ENCODE measurements at regions not wholly inside any gene's neighbourhood (a gene's known extent, or its start where the extent isn't known, plus 50 kb on each side); places are given as distances from the start of the nearest gene placed in this dataset.
"Not testable (repeated sequence)": the region's sequence is repeated elsewhere in the genome, so short reads cannot be mapped to it uniquely, and the experiment has no call there.

- not testable (repeated sequence) for H3K4me2 ChIP-seq (ENCODE audit: low read length); H4K20me1 ChIP-seq (ENCODE audit: insufficient read depth); H3F3A ChIP-seq (ENCODE audit: insufficient read depth, low read length, poor library complexity, severe bottlenecking); H3K27ac ChIP-seq (ENCODE audit: low read length); H3K9ac ChIP-seq (ENCODE audit: low read length); H3K9me3 ChIP-seq (ENCODE audit: low read length); H2AFZ ChIP-seq (ENCODE audit: low read depth, low read length); H3K27me3 ChIP-seq (ENCODE audit: insufficient read depth, low read depth, low read length); H3K79me2 ChIP-seq (replicated peaks; ENCODE audit: insufficient read depth, low read length); H3K4me3 ChIP-seq (ENCODE audit: low read length); H3K36me3 ChIP-seq (ENCODE audit: insufficient read depth, low read length); H3K9me2 ChIP-seq (ENCODE audit: insufficient read depth, low read length)
These were observed 86.6 kb downstream of the SKIDA1 start for GRCh38 chr10:21438914-21439313.

- Histone ChIP-seq H3F3A (ENCODE audit: insufficient read depth, low read length, poor library complexity, severe bottlenecking) (no peaks in the 10 kb centered on the region), H3K9me2 (ENCODE audit: insufficient read depth, low read length) (no peaks in the 10 kb centered on the region), H3K79me2 (replicated peaks; ENCODE audit: insufficient read depth, low read length) (no peaks in the 10 kb centered on the region), H2AFZ (ENCODE audit: low read depth, low read length) (no peak overlapping the region), H3K4me3 (ENCODE audit: low read length) (no peak overlapping the region), H3K9me3 (ENCODE audit: low read length) (no peaks in the 10 kb centered on the region), H3K9ac (ENCODE audit: low read length) (no peak overlapping the region), H3K4me2 (ENCODE audit: low read length) (no peak overlapping the region), H4K20me1 (ENCODE audit: insufficient read depth) (no peaks in the 10 kb centered on the region), H3K36me3 (ENCODE audit: insufficient read depth, low read length) (no peaks in the 10 kb centered on the region), H3K27ac (ENCODE audit: low read length) (no peak overlapping the region), H3K27me3 (ENCODE audit: insufficient read depth, low read depth, low read length) (no peaks in the 10 kb centered on the region)
- TF ChIP-seq REST (IDR thresholded peaks at IDR 0.05; ENCODE audit: borderline replicate concordance) (no peak), TAF1 (IDR thresholded peaks at IDR 0.05; ENCODE audit: low read depth) (no peak), RAD21 (conservative IDR thresholded peaks at IDR 0.05) (no peak), MXI1 (conservative IDR thresholded peaks at IDR 0.05; ENCODE audit: poor library complexity, severe bottlenecking) (no peak), SMC3 (conservative IDR thresholded peaks at IDR 0.05; ENCODE audit: poor library complexity) (no peak), EZH2 (IDR thresholded peaks at IDR 0.05; ENCODE audit: borderline replicate concordance, insufficient read depth, low read length, poor library complexity, severe bottlenecking) (no peak), POLR2AphosphoS5 (IDR thresholded peaks at IDR 0.05) (no peak), EP300 (conservative IDR thresholded peaks at IDR 0.05; ENCODE audit: poor library complexity, severe bottlenecking) (no peak), CTCF (IDR thresholded peaks at IDR 0.05; ENCODE audit: poor library complexity, severe bottlenecking) (no peak)
These were observed 87.6 kb downstream of the SKIDA1 start for GRCh38 chr10:21437770-21438382.

- no peak overlapping the region for H3K9ac ChIP-seq (ENCODE audit: low read length)
- H3K27ac ChIP-seq (ENCODE audit: low read length), result no peak overlapping the region
- H3K4me2 ChIP-seq (ENCODE audit: low read length), result no peak overlapping the region
- no peak overlapping the region for H3K4me3 ChIP-seq (ENCODE audit: low read length)
- H3K36me3 ChIP-seq (ENCODE audit: insufficient read depth, low read length), result no peaks in the 10 kb centered on the region
- no peak overlapping the region for H2AFZ ChIP-seq (ENCODE audit: low read depth, low read length)
- H3K79me2 ChIP-seq (replicated peaks; ENCODE audit: insufficient read depth, low read length), result no peaks in the 10 kb centered on the region
- no peaks in the 10 kb centered on the region for H3K9me3 ChIP-seq (ENCODE audit: low read length)
- H3F3A ChIP-seq (ENCODE audit: insufficient read depth, low read length, poor library complexity, severe bottlenecking), result no peaks in the 10 kb centered on the region
- no peaks in the 10 kb centered on the region for H3K9me2 ChIP-seq (ENCODE audit: insufficient read depth, low read length)
- no peak for TF ChIP-seq POLR2AphosphoS5 (IDR thresholded peaks at IDR 0.05)
- TF ChIP-seq MXI1 (conservative IDR thresholded peaks at IDR 0.05; ENCODE audit: poor library complexity, severe bottlenecking), result no peak
- no peak for TF ChIP-seq TAF1 (IDR thresholded peaks at IDR 0.05; ENCODE audit: low read depth)
- TF ChIP-seq REST (IDR thresholded peaks at IDR 0.05; ENCODE audit: borderline replicate concordance), result no peak
- no peaks in the 10 kb centered on the region for H3K27me3 ChIP-seq (ENCODE audit: insufficient read depth, low read depth, low read length)
- no peaks in the 10 kb centered on the region for H4K20me1 ChIP-seq (ENCODE audit: insufficient read depth)
These were observed 93.2 kb downstream of the SKIDA1 start for GRCh38 chr10:21432266-21432665.
